ENCODE measurements at regions not wholly inside any gene's neighbourhood (a gene's known extent, or its start where the extent isn't known, plus 50 kb on each side); places are given as distances from the start of the nearest gene placed in this dataset.

- H2AFZ ChIP-seq (ENCODE audit: low read length), result no peak overlapping the region
- WGBS, 2 experiments (ENCODE audit: extremely low coverage in 1 of 2, insufficient coverage in 1 of 2, insufficient read length in 1 of 2, insufficient replicate concordance in 2 of 2, low coverage in 1 of 2, low lambda C conversion rate in 2 of 2, missing lambda C conversion rate in 1 of 2), result 95% methylated on average over 2 of the region's 2 CpGs; no CpG with 5 or more reads in 1 of the 2 experiments
- no peaks in the 10 kb centered on the region for H4K20me1 ChIP-seq (replicated peaks in 1 of 2; ENCODE audit: control insufficient read depth in 1 of 2, insufficient read depth in 2 of 2, low read length in 2 of 2)
- DNase-seq (ENCODE audit: low read depth in 1 of 2, low spot score in 2 of 2), result no peak
- H3K4ac ChIP-seq (replicated peaks; ENCODE audit: insufficient read length, low read depth, low read length), result no peak overlapping the region
- H2BK5ac ChIP-seq (ENCODE audit: low read depth, low read length), result no peak overlapping the region
- no peak overlapping the region for H4K5ac ChIP-seq (ENCODE audit: insufficient read length, low read depth, low read length)
- POLR2A ChIA-PET (ENCODE audit: partially characterized antibody), result no interaction called here
- H2BK120ac ChIP-seq (replicated peaks; ENCODE audit: low read depth, low read length), result no peak overlapping the region
- H2AK5ac ChIP-seq (ENCODE audit: low read depth, low read length), result no peak overlapping the region
- no peak overlapping the region for H3K9ac ChIP-seq (replicated peaks in 1 of 4; ENCODE audit: extremely low read depth in 1 of 4, low read depth in 3 of 4, low read length in 3 of 4)
- H3K14ac ChIP-seq (ENCODE audit: insufficient read length), result no peak overlapping the region
- H3K79me1 ChIP-seq (ENCODE audit: low read depth, low read length), result no peaks in the 10 kb centered on the region
- H3K4me2 ChIP-seq (ENCODE audit: insufficient read depth in 1 of 2, low read depth in 2 of 2, low read length in 2 of 2), result no peak overlapping the region
- no peak overlapping the region for H3K27ac ChIP-seq (ENCODE audit: low read depth, low read length)
- no peak overlapping the region for H4K91ac ChIP-seq (replicated peaks; ENCODE audit: insufficient read length, low read length)
- FAIRE-seq, result no peak
- H3K4me1 ChIP-seq (replicated peaks in 1 of 4; ENCODE audit: control insufficient read depth in 3 of 4, insufficient read depth in 4 of 4, low read length in 3 of 4), result no peaks in the 10 kb centered on the region
- no peak overlapping the region for H3K56ac ChIP-seq (replicated peaks; ENCODE audit: insufficient read length, low read depth, low read length)
- no peak overlapping the region for H3K18ac ChIP-seq (ENCODE audit: extremely low read depth, low read length)
- H2BK12ac ChIP-seq (ENCODE audit: low read depth, low read length), result no peak overlapping the region
- H3K23me2 ChIP-seq (ENCODE audit: low read depth, low read length), result no peaks in the 10 kb centered on the region
- no peaks in the 10 kb centered on the region for H3K27me3 ChIP-seq (replicated peaks in 1 of 4; ENCODE audit: control insufficient read depth in 3 of 4, extremely low read depth in 1 of 4, insufficient read depth in 3 of 4, low read length in 3 of 4)
- no peaks in the 10 kb centered on the region for H3K36me3 ChIP-seq (ENCODE audit: control insufficient read depth in 2 of 4, insufficient read depth in 4 of 4, low read length in 3 of 4)
- no peak overlapping the region for H2BK15ac ChIP-seq (ENCODE audit: low read length)
- H3K79me2 ChIP-seq (ENCODE audit: control insufficient read depth in 1 of 2, insufficient read depth in 2 of 2, low read length in 2 of 2), result no peaks in the 10 kb centered on the region
- no peak overlapping the region for H3K4me3 ChIP-seq (ENCODE audit: extremely low read depth in 1 of 4, insufficient read depth in 2 of 4, low read depth in 3 of 4, low read length in 4 of 4)
- no peak overlapping the region for H4K8ac ChIP-seq (ENCODE audit: extremely low read depth, insufficient read depth, low read length)
- H3K9me3 ChIP-seq (ENCODE audit: insufficient read depth in 2 of 2, low read depth in 1 of 2, low read length in 1 of 2), result no peaks in the 10 kb centered on the region
- CTCF ChIA-PET (ENCODE audit: partially characterized antibody), result no interaction called here
- H3K23ac ChIP-seq (ENCODE audit: insufficient read length), result no peak overlapping the region
- no peak overlapping the region for H2BK20ac ChIP-seq (ENCODE audit: low read length)
- TF ChIP-seq KDM5A (IDR thresholded peaks at IDR 0.05; ENCODE audit: low read length) (no peak), EP300 (IDR thresholded peaks at IDR 0.05; ENCODE audit: borderline replicate concordance in 1 of 2, low read depth in 2 of 2, low read length in 2 of 2) (no peak), JUN (IDR thresholded peaks at IDR 0.05; ENCODE audit: low read depth, low read length) (no peak), CEBPB (IDR thresholded peaks at IDR 0.05; ENCODE audit: low read depth, low read length) (no peak), SUZ12 (IDR thresholded peaks at IDR 0.05; ENCODE audit: low read length) (no peak), SAP30 (IDR thresholded peaks at IDR 0.05; ENCODE audit: insufficient read depth, insufficient replicate concordance, low read length) (no peak), EZH2 (IDR thresholded peaks at IDR 0.05; ENCODE audit: low read depth, low read length, severe bottlenecking) (no peak), YY1 (IDR thresholded peaks at IDR 0.05; ENCODE audit: low read depth, low read length) (no peak), POLR2AphosphoS5 (IDR thresholded peaks at IDR 0.05; ENCODE audit: low read depth, low read length) (no peak), NANOG (IDR thresholded peaks at IDR 0.05; ENCODE audit: insufficient read depth, low read depth, low read length, poor library complexity, severe bottlenecking) (no peak), TCF12 (IDR thresholded peaks at IDR 0.05; ENCODE audit: low read depth, low read length) (no peak), RBBP5 (IDR thresholded peaks at IDR 0.05; ENCODE audit: borderline replicate concordance, low read depth, low read length) (no peak), FOSL1 (IDR thresholded peaks at IDR 0.05; ENCODE audit: insufficient read depth, low read depth, low read length) (no peak), CREB1 (IDR thresholded peaks at IDR 0.05) (no peak)
- TF ChIP-seq, protein P1, sequence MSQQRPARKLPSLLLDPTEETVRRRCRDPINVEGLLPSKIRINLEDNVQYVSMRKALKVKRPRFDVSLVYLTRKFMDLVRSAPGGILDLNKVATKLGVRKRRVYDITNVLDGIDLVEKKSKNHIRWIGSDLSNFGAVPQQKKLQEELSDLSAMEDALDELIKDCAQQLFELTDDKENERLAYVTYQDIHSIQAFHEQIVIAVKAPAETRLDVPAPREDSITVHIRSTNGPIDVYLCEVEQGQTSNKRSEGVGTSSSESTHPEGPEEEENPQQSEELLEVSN (IDR thresholded peaks at IDR 0.05), result no peak
These were observed 620.8 kb upstream of the ADGRL3 start for GRCh38 chr4:60579335-60579734.
